ENCODE measurements at regions not wholly inside any gene's neighbourhood (a gene's known extent, or its start where the extent isn't known, plus 50 kb on each side); places are given as distances from the start of the nearest gene placed in this dataset.
"Not testable (repeated sequence)": the region's sequence is repeated elsewhere in the genome, so short reads cannot be mapped to it uniquely, and the experiment has no call there.

- DNase-seq: peak; percentile 35
Measured at GRCh38 chr15:22684786-22685185, 101.7 kb upstream of the NIPA1 start.

- not testable (repeated sequence) for DNase-seq
Measured at GRCh38 chr15:22699881-22700280, 86.6 kb upstream of the NIPA1 start.

GRCh38 chr15:22710831-22711341 lies 75.6 kb upstream of the NIPA1 start:
- not testable (repeated sequence) for DNase-seq

GRCh38 chr15:22713933-22714332 lies 72.5 kb upstream of the NIPA1 start:
- DNase-seq: not testable (repeated sequence)

GRCh38 chr15:22714358-22715132 lies 71.9 kb upstream of the NIPA1 start:
- not testable (repeated sequence) for DNase-seq

- not testable (repeated sequence) for DNase-seq
Measured at GRCh38 chr15:22715133-22715845, 71.2 kb upstream of the NIPA1 start.

- not testable (repeated sequence) for DNase-seq
Measured at GRCh38 chr15:22719980-22720379, 66.5 kb upstream of the NIPA1 start.

- DNase-seq: not testable (repeated sequence)
Measured at GRCh38 chr15:22726104-22726503, 60.3 kb upstream of the NIPA1 start.

- not testable (repeated sequence) for DNase-seq
Measured at GRCh38 chr15:22735067-22735466, 51.4 kb upstream of the NIPA1 start.

GRCh38 chr15:22735781-22736180 lies 50.7 kb upstream of the NIPA1 start:
- DNase-seq: no peak

GRCh38 chr15:22736200-22736599 lies 50.2 kb upstream of the NIPA1 start:
- not testable (repeated sequence) for DNase-seq

Measured in kidney glomerular epithelial cell (primary cell).